ENCODE measurements at regions not wholly inside any gene's neighbourhood (a gene's known extent, or its start where the extent isn't known, plus 50 kb on each side); places are given as distances from the start of the nearest gene placed in this dataset.

DNA sequence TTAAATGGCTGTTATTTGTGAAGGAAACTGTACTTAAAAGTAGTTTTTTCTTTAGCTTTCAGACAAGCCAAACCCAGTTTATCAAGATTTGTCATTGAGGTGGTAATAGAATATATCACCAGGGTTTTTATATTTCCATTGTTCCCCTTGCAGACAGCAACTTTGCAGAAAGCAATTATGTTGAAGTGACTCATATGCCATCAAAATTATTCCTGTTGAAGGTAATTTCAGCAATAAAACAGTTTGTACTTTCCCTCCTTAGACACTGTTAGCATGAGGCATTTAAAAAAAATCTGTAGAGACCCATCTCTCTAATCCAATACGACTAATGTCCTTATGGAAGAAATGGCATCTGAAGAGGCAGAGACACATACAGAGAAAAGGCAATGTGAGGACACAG lies 219.0 kb downstream of the NFKBIZ start:
- no peak overlapping the region for H3K4me2 ChIP-seq (ENCODE audit: low read length)
- no peaks in the 10 kb centered on the region for H3K4me1 ChIP-seq (ENCODE audit: control insufficient read depth in 1 of 2, insufficient read depth in 2 of 2, low read length in 2 of 2)
- no peaks in the 10 kb centered on the region for H3K9me2 ChIP-seq (ENCODE audit: insufficient read depth)
- no peaks in the 10 kb centered on the region for H3K36me3 ChIP-seq (ENCODE audit: control insufficient read depth in 1 of 2, insufficient read depth in 2 of 2, low read length in 2 of 2)
- no TSS peak for BruUV-seq (replicated peaks)
- intact Hi-C loops (cut with micrococcal nuclease): no loop called here
- no peaks in the 10 kb centered on the region for H3K79me2 ChIP-seq (ENCODE audit: insufficient read depth, low read length)
- no peaks in the 10 kb centered on the region for H3K9me3 ChIP-seq (ENCODE audit: control insufficient read depth in 1 of 2, insufficient read depth in 1 of 2, low read depth in 1 of 2, low read length in 2 of 2)
- no peaks in the 10 kb centered on the region for H4K20me1 ChIP-seq (ENCODE audit: insufficient read depth)
- no peak overlapping the region for H3K4me3 ChIP-seq (replicated peaks in 1 of 2; ENCODE audit: low read depth in 1 of 2, low read length in 2 of 2)
- H3K9ac ChIP-seq (ENCODE audit: low read length): no peak overlapping the region
- no peak for TF ChIP-seq ZNF274 (IDR thresholded peaks at IDR 0.05; ENCODE audit: low read depth, low read length)
- TF ChIP-seq EGR1 (IDR thresholded peaks at IDR 0.05; ENCODE audit: low read depth): no peak
- TF ChIP-seq JUND (IDR thresholded peaks at IDR 0.05): no peak
- no peak for TF ChIP-seq CBX3 (IDR thresholded peaks at IDR 0.05; ENCODE audit: low read depth)
- no peak overlapping the region for H3K27ac ChIP-seq (ENCODE audit: low read depth, low read length)
- ATAC-seq (no peak), DNase-seq (ENCODE audit: low read depth, low spot score) (no peak)
- POLR2A ChIA-PET: no interaction called here
- no peak overlapping the region for H2AFZ ChIP-seq (ENCODE audit: low read depth, low read length, poor library complexity, severe bottlenecking)
- no peaks in the 10 kb centered on the region for H3K27me3 ChIP-seq (ENCODE audit: insufficient read depth, low read length)
- RAD21 ChIA-PET (ENCODE audit: low non-redundant PET in 1 of 2, low total read pairs in 2 of 2, uncharacterized antibody in 2 of 2, unreplicated experiment in 2 of 2): no interaction called here
- CTCF ChIA-PET: no interaction called here

- no peaks in the 10 kb centered on the region for H3K79me2 ChIP-seq (ENCODE audit: insufficient read depth, low read length)
- CTCF ChIA-PET: no interaction called here
- H3K27ac ChIP-seq (ENCODE audit: low read depth, low read length): no peak overlapping the region
- BruUV-seq (replicated peaks): no TSS peak
- no peaks in the 10 kb centered on the region for H3K4me1 ChIP-seq (ENCODE audit: control insufficient read depth in 1 of 2, insufficient read depth in 2 of 2, low read length in 2 of 2)
- intact Hi-C loops (cut with micrococcal nuclease): no loop called here
- POLR2A ChIA-PET: no interaction called here
- no peaks in the 10 kb centered on the region for H3K9me2 ChIP-seq (ENCODE audit: insufficient read depth)
- no peak for ATAC-seq
- no peak overlapping the region for H3K9ac ChIP-seq (ENCODE audit: low read length)
- no peak for TF ChIP-seq JUND (IDR thresholded peaks at IDR 0.05)
- TF ChIP-seq CTCF (IDR thresholded peaks at IDR 0.05 in 2 of 3, conservative IDR thresholded peaks at IDR 0.05 in 1 of 3; ENCODE audit: borderline replicate concordance in 1 of 3, insufficient read depth in 1 of 3, low read depth in 2 of 3, low read length in 2 of 3): no peak
- TF ChIP-seq SIN3A (IDR thresholded peaks at IDR 0.05; ENCODE audit: low read depth): no peak
- TF ChIP-seq SP1 (IDR thresholded peaks at IDR 0.05; ENCODE audit: low read depth): no peak
- no peak for TF ChIP-seq ZBTB33 (IDR thresholded peaks at IDR 0.05; ENCODE audit: extremely low read depth, insufficient replicate concordance, low read length)
- TF ChIP-seq POLR2AphosphoS5 (IDR thresholded peaks at IDR 0.05; ENCODE audit: low read depth, low read length): no peak
- no peak for TF ChIP-seq EZH2phosphoT487 (IDR thresholded peaks at IDR 0.05; ENCODE audit: borderline replicate concordance)
- TF ChIP-seq TCF7L2 (IDR thresholded peaks at IDR 0.05; ENCODE audit: borderline replicate concordance, extremely low read depth, insufficient read depth, insufficient read length): no peak
- TF ChIP-seq, protein P1, sequence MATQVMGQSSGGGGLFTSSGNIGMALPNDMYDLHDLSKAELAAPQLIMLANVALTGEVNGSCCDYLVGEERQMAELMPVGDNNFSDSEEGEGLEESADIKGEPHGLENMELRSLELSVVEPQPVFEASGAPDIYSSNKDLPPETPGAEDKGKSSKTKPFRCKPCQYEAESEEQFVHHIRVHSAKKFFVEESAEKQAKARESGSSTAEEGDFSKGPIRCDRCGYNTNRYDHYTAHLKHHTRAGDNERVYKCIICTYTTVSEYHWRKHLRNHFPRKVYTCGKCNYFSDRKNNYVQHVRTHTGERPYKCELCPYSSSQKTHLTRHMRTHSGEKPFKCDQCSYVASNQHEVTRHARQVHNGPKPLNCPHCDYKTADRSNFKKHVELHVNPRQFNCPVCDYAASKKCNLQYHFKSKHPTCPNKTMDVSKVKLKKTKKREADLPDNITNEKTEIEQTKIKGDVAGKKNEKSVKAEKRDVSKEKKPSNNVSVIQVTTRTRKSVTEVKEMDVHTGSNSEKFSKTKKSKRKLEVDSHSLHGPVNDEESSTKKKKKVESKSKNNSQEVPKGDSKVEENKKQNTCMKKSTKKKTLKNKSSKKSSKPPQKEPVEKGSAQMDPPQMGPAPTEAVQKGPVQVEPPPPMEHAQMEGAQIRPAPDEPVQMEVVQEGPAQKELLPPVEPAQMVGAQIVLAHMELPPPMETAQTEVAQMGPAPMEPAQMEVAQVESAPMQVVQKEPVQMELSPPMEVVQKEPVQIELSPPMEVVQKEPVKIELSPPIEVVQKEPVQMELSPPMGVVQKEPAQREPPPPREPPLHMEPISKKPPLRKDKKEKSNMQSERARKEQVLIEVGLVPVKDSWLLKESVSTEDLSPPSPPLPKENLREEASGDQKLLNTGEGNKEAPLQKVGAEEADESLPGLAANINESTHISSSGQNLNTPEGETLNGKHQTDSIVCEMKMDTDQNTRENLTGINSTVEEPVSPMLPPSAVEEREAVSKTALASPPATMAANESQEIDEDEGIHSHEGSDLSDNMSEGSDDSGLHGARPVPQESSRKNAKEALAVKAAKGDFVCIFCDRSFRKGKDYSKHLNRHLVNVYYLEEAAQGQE (IDR thresholded peaks at IDR 0.05; ENCODE audit: low read depth): no peak
- H3K4me2 ChIP-seq (ENCODE audit: low read length): no peak overlapping the region
- no peaks in the 10 kb centered on the region for H4K20me1 ChIP-seq (ENCODE audit: insufficient read depth)
- DNase-seq (ENCODE audit: low read depth, low spot score): no peak
- H3K36me3 ChIP-seq (ENCODE audit: control insufficient read depth in 1 of 2, insufficient read depth in 2 of 2, low read length in 2 of 2): no peaks in the 10 kb centered on the region
- RAD21 ChIA-PET (ENCODE audit: low non-redundant PET in 1 of 2, low total read pairs in 2 of 2, uncharacterized antibody in 2 of 2, unreplicated experiment in 2 of 2): no interaction called here
- H2AFZ ChIP-seq (ENCODE audit: low read depth, low read length, poor library complexity, severe bottlenecking): no peak overlapping the region
- H3K27me3 ChIP-seq (ENCODE audit: insufficient read depth, low read length): no peaks in the 10 kb centered on the region
- no peaks in the 10 kb centered on the region for H3K9me3 ChIP-seq (ENCODE audit: control insufficient read depth in 1 of 2, insufficient read depth in 1 of 2, low read depth in 1 of 2, low read length in 2 of 2)
- H3K4me3 ChIP-seq (replicated peaks in 1 of 2; ENCODE audit: low read depth in 1 of 2, low read length in 2 of 2): no peak overlapping the region
Observed at GRCh38 chr3:102068736-102069135, 219.4 kb downstream of the NFKBIZ start.

All from HCT116 (cell line).